ENCODE measurements at regions not wholly inside any gene's neighbourhood (a gene's known extent, or its start where the extent isn't known, plus 50 kb on each side); places are given as distances from the start of the nearest gene placed in this dataset.

DNA sequence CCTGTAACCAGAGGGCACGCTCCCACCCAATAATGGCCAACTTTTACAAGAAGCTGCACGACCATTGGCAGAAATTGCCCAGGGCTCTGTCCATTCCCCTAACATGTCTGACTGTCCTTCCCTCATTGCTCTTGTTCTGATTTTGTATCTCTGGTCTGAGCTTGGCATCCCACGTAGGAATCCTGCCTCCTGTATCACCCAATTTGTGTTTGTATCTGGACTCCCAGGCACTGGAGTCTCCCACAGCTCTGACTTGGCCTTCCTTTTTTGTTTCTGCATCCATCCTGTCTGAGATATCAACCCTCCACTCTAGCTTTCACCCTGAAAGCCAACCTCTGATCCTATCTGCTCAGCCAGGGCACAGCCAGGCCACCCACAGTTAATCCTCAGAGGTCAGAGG is 259.8 kb downstream of the FBXO15 start:
- H3K4me3 ChIP-seq = no peak overlapping the region
- no peak overlapping the region for H3K27ac ChIP-seq (ENCODE audit: control insufficient read depth, insufficient read depth)
- ChIA-PET RAD21 (ENCODE audit: unreplicated experiment) (no interaction called here), SMC1A (ENCODE audit: uncharacterized antibody, unreplicated experiment) (interaction anchor here (0.5 kb wide), 1 partner anchor 99 kb away, joined by 3 read pairs; no protein-coding TSS in a partner anchor), CTCF (no interaction called here), POLR2A (no interaction called here)
- no peaks in the 10 kb centered on the region for H3K36me3 ChIP-seq (ENCODE audit: control insufficient read depth in 2 of 2, insufficient read depth in 2 of 2, low read length in 1 of 2)
- no peak overlapping the region for H2AFZ ChIP-seq (ENCODE audit: control insufficient read depth, low read depth, low read length)
- no peak overlapping the region for H3K4me2 ChIP-seq (ENCODE audit: control insufficient read depth, insufficient read depth)
- TF ChIP-seq CREM (IDR thresholded peaks at IDR 0.05; ENCODE audit: low read depth) = no peak
- no peak for TF ChIP-seq SUPT20H (IDR thresholded peaks at IDR 0.05; ENCODE audit: borderline replicate concordance, control insufficient read depth, low read depth, low read length)
- no peak for TF ChIP-seq SMAD1 (IDR thresholded peaks at IDR 0.05; ENCODE audit: low read depth, partially characterized antibody)
- TF ChIP-seq FOS (IDR thresholded peaks at IDR 0.05; ENCODE audit: borderline replicate concordance, extremely low read depth, insufficient read length) = no peak
- TF ChIP-seq STAT3 (IDR thresholded peaks at IDR 0.05; ENCODE audit: low read depth, low read length) = no peak
- TF ChIP-seq ZNF24 (IDR thresholded peaks at IDR 0.05) = no peak
- TF ChIP-seq CHD4 (IDR thresholded peaks at IDR 0.05) = no peak
- TF ChIP-seq NKRF (conservative IDR thresholded peaks at IDR 0.05) = no peak
- TF ChIP-seq, protein P1, sequence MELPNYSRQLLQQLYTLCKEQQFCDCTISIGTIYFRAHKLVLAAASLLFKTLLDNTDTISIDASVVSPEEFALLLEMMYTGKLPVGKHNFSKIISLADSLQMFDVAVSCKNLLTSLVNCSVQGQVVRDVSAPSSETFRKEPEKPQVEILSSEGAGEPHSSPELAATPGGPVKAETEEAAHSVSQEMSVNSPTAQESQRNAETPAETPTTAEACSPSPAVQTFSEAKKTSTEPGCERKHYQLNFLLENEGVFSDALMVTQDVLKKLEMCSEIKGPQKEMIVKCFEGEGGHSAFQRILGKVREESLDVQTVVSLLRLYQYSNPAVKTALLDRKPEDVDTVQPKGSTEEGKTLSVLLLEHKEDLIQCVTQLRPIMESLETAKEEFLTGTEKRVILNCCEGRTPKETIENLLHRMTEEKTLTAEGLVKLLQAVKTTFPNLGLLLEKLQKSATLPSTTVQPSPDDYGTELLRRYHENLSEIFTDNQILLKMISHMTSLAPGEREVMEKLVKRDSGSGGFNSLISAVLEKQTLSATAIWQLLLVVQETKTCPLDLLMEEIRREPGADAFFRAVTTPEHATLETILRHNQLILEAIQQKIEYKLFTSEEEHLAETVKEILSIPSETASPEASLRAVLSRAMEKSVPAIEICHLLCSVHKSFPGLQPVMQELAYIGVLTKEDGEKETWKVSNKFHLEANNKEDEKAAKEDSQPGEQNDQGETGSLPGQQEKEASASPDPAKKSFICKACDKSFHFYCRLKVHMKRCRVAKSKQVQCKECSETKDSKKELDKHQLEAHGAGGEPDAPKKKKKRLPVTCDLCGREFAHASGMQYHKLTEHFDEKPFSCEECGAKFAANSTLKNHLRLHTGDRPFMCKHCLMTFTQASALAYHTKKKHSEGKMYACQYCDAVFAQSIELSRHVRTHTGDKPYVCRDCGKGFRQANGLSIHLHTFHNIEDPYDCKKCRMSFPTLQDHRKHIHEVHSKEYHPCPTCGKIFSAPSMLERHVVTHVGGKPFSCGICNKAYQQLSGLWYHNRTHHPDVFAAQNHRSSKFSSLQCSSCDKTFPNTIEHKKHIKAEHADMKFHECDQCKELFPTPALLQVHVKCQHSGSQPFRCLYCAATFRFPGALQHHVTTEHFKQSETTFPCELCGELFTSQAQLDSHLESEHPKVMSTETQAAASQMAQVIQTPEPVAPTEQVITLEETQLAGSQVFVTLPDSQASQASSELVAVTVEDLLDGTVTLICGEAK (IDR thresholded peaks at IDR 0.05; ENCODE audit: borderline replicate concordance) = no peak
- TF ChIP-seq RCOR1 (conservative IDR thresholded peaks at IDR 0.05; ENCODE audit: low read depth, low read length) = no peak
- no peak for ATAC-seq
- no peak overlapping the region for H3K9ac ChIP-seq (ENCODE audit: control insufficient read depth, insufficient read depth, low read length)
- no peak for FAIRE-seq
- WGBS (ENCODE audit: insufficient coverage, insufficient replicate concordance, low lambda C conversion rate, missing lambda C conversion rate) = 14% methylated on average over 3 of the region's 3 CpGs
- no peaks in the 10 kb centered on the region for H3K9me3 ChIP-seq (replicated peaks; ENCODE audit: control insufficient read depth, insufficient read depth, low read length)
- in situ Hi-C loops (cut with MboI) (no loop called here), intact Hi-C loops (cut with micrococcal nuclease; ENCODE audit: unreplicated experiment) (loop anchor here (10.0 kb wide), 1 partner anchor 57 kb away; no protein-coding TSS in a partner anchor)
- H3K27me3 ChIP-seq (replicated peaks in 1 of 2; ENCODE audit: control insufficient read depth in 2 of 2, insufficient read depth in 2 of 2, low read length in 1 of 2) = no peaks in the 10 kb centered on the region; a peak in 1 of 4 replicates
- no peak for DNase-seq (ENCODE audit: low read depth, low spot score)
- H3K79me2 ChIP-seq (ENCODE audit: control insufficient read depth, insufficient read depth, low read length) = no peaks in the 10 kb centered on the region
- no TSS peak for BruUV-seq (replicated peaks)
- no peaks in the 10 kb centered on the region for H4K20me1 ChIP-seq (ENCODE audit: control insufficient read depth, insufficient read depth)
- H3K4me1 ChIP-seq (ENCODE audit: control insufficient read depth, insufficient read depth, low read length) = no peaks in the 10 kb centered on the region
